OCI-LY3 (cell line): ENCODE measurements at regions not wholly inside any gene's neighbourhood (a gene's known extent, or its start where the extent isn't known, plus 50 kb on each side); places are given as distances from the start of the nearest gene placed in this dataset.

Experiments
- H2AFZ ChIP-seq: fragments of 200-600, 300-600 bp; shearing (Covaris generic); 2 replicates; pipeline ENCODE4 v1.6.0; 2014; ENCODE audit warnings: antibody characterized with exemption, low read depth, low read length
- H3K27ac ChIP-seq: fragments of 200-600, 300-600 bp; sonication (generic); 2 replicates; pipeline ENCODE4 v1.5.1; 2014; ENCODE audit warnings: mild to moderate bottlenecking, low read length, moderate library complexity, mixed read lengths
- H3K27me3 ChIP-seq: fragments of 200-600, 300-600 bp; sonication (generic); 2 replicates; pipeline ENCODE4 v1.6.1; 2014; ENCODE audit warnings: low read depth, low read length, mixed read lengths
- H3K36me3 ChIP-seq: fragments of 200-600, 300-600 bp; sonication (generic); replicated peaks from 2 replicates; pipeline ENCODE3; 2014; ENCODE audit warnings: low read depth, low read length, mixed read lengths
- H3K4me1 ChIP-seq: fragments of 300-600, 200-600 bp; sonication (generic); 2 replicates; pipeline ENCODE4 v1.6.1; 2014; ENCODE audit warnings: low read length, mixed read lengths
- H3K4me2 ChIP-seq: fragments of 200-600, 300-600 bp; sonication (generic); 2 replicates; pipeline ENCODE4 v1.6.1; 2014; ENCODE audit warnings: low read length, mixed read lengths
- H3K4me3 ChIP-seq: fragments of 300-600, 200-600 bp; sonication (generic); 2 replicates; pipeline ENCODE4 v1.5.1; 2014; ENCODE audit warnings: antibody characterized with exemption, mild to moderate bottlenecking, low read length, moderate library complexity
- H3K79me2 ChIP-seq: fragments of 300-600, 200-600 bp; shearing (Covaris generic); 2 replicates; pipeline ENCODE4 v1.6.1; 2014; ENCODE audit warnings: mild to moderate bottlenecking, low read length, mixed read lengths
- H3K9ac ChIP-seq: fragments of 300-600, 200-600 bp; shearing (Covaris generic); 2 replicates; pipeline ENCODE4 v1.6.0; 2014; ENCODE audit warnings: mild to moderate bottlenecking, low read length, moderate library complexity
- H3K9me3 ChIP-seq: fragments of 200-600, 300-600 bp; shearing (Covaris generic); 2 replicates; pipeline ENCODE4 v1.6.1; 2014; ENCODE audit warnings: low read length, mixed read lengths; ENCODE audit not compliant: insufficient read depth
- H4K20me1 ChIP-seq: fragments of 200-600, 300-600 bp; sonication (generic); 2 replicates; pipeline ENCODE4 v1.6.1; 2016; ENCODE audit warnings: low read length, mixed read lengths; ENCODE audit not compliant: insufficient read depth
- EZH2phosphoT487 ChIP-seq: fragments of 200-600 bp; shearing (Covaris generic); IDR thresholded peaks from 2 replicates; pipeline ENCODE4 v1.6.1; 2018; ENCODE audit warnings: antibody characterized with exemption, mixed run types, low read depth
- TF ChIP-seq, protein P1 (sequence below): fragments of 200-600, 300-600 bp; sonication (generic); IDR thresholded peaks from 2 replicates; pipeline ENCODE4 v1.5.1; 2014; ENCODE audit warnings: antibody characterized with exemption, low read length, low read depth

DNA sequence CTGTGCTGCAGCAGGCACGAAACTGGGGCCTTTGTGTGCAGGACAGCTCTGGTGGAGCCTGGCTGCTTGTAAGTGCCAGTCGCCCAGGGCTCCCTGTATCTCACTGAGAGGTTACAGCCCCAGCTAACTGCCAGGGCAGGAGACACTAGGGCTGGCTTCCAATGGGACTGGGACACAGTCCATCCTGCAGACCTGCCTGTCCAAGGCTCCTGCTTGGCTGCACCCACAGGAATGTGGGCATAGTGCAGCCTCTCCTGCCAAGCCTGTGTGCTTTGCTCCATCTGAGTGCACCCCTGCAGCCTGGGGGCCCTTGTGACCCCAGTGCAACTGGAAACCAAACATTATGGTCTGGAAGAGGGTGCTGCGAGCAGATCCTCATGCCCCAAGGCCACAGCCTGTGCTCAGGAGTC lies 144.0 kb downstream of the ADAM29 start:
- no peaks in the 10 kb centered on the region for H4K20me1 ChIP-seq
- H3K9ac ChIP-seq = no peak overlapping the region
- H3K4me3 ChIP-seq = no peak overlapping the region
- no peak overlapping the region for H3K27ac ChIP-seq
- no peaks in the 10 kb centered on the region for H3K27me3 ChIP-seq
- H3K4me2 ChIP-seq = no peak overlapping the region
- no peaks in the 10 kb centered on the region for H3K36me3 ChIP-seq
- H2AFZ ChIP-seq = no peak overlapping the region
- H3K4me1 ChIP-seq = peaks cover 9% of the 10 kb centered on the region
- H3K9me3 ChIP-seq = 0 out of 2 replicates have a peak, but pooled peaks cover 3% of the 10 kb centered on the region
- H3K79me2 ChIP-seq = no peaks in the 10 kb centered on the region
- TF ChIP-seq, protein P1, sequence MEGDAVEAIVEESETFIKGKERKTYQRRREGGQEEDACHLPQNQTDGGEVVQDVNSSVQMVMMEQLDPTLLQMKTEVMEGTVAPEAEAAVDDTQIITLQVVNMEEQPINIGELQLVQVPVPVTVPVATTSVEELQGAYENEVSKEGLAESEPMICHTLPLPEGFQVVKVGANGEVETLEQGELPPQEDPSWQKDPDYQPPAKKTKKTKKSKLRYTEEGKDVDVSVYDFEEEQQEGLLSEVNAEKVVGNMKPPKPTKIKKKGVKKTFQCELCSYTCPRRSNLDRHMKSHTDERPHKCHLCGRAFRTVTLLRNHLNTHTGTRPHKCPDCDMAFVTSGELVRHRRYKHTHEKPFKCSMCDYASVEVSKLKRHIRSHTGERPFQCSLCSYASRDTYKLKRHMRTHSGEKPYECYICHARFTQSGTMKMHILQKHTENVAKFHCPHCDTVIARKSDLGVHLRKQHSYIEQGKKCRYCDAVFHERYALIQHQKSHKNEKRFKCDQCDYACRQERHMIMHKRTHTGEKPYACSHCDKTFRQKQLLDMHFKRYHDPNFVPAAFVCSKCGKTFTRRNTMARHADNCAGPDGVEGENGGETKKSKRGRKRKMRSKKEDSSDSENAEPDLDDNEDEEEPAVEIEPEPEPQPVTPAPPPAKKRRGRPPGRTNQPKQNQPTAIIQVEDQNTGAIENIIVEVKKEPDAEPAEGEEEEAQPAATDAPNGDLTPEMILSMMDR = no peak
- no peak for TF ChIP-seq EZH2phosphoT487

DNA sequence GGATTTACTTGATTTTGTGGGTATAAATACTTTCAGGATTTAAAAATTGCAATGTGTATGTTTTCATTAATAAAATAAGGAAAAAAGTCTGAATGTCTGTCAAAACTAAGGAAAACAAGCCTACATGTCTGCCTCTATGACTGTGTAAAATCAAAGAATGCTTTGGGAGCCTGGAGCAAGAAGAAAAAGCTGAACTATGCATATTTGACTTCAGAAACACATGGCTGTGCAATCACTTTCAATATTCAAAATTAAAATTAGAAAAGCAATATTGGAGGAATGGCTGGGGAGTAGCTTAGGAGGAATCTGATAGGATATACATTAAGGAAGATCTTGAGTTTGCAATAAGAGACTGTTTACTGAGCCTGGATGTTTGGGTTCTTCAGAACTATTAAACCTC lies 147.1 kb downstream of the ADAM29 start:
- Histone ChIP-seq H3K27ac (no peak overlapping the region), H3K79me2 (no peaks in the 10 kb centered on the region), H4K20me1 (no peaks in the 10 kb centered on the region), H3K4me1 (peaks cover 24% of the 10 kb centered on the region), H3K27me3 (no peaks in the 10 kb centered on the region), H3K9ac (no peak overlapping the region), H2AFZ (no peak overlapping the region), H3K4me3 (no peak overlapping the region), H3K9me3 (no peaks in the 10 kb centered on the region; the same call in 1 of the 2 replicates), H3K4me2 (no peak overlapping the region), H3K36me3 (no peaks in the 10 kb centered on the region)
- TF ChIP-seq EZH2phosphoT487 = no peak
- TF ChIP-seq, protein P1 = no peak

DNA sequence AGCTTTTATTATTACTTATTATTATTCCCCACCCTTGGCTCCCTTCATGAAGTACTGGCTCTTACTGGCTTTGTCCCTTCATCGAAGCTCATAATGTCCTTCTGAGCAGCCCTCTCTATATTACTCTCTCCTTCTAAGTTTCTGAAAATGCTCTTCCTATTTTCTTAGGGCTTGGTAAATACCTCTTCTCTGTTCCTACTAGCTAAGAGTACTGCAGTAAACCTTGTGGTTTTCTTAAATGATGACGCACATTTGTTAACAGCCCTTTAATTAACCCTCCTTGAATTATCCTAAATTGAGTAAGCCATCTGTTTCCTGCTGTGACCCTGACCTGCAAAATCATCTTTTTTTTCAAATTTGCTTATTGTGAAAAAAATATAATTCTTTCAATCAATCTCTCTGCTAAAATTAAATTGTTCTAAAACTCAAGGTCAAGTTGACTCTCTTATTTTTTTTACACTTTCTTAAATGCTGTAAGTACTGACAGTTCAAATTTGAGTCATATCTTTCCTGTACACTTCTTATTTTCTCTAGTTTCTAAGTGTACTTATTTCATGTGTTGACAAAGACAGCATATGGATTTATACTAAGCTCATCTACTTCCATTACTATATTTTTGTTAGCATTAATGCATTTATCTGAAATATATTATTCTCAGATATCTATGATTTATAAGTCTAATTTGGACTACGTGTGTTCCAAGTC lies 148.9 kb downstream of the ADAM29 start:
- Histone ChIP-seq H3K9me3 (no peaks in the 10 kb centered on the region; the same call in 1 of the 2 replicates), H3K9ac (peak overlapping the region; percentile 5; the same call in 1 of the 2 replicates), H3K4me3 (no peak overlapping the region), H4K20me1 (no peaks in the 10 kb centered on the region), H2AFZ (peak overlapping the region; percentile 1; the same call in 1 of the 2 replicates), H3K79me2 (no peaks in the 10 kb centered on the region), H3K27me3 (no peaks in the 10 kb centered on the region), H3K36me3 (no peaks in the 10 kb centered on the region), H3K27ac (peak overlapping the region; percentile 48), H3K4me2 (peak overlapping the region; percentile 44), H3K4me1 (peaks cover 24% of the 10 kb centered on the region)
- TF ChIP-seq EZH2phosphoT487 = no peak
- TF ChIP-seq, protein P1 = no peak

DNA sequence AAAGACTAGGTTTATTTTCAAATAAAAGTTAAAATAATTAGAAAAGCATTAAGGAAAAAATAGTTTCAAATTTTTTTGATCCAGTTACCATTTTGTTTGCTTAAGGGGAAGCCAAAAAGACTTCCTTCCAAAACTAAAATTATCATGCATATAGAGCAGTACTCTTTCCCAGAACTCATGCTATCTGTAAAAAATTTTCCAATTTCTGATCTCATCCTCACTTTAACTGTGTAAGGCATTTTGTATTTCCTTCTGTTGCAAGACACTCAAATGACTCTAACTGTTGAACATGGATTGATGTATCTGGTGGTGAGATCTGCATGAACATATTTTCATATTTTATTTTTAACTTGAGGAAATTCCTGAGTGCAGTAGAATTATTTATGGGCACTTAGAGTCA lies 150.1 kb downstream of the ADAM29 start:
- no peak overlapping the region for H2AFZ ChIP-seq
- H3K36me3 ChIP-seq = no peaks in the 10 kb centered on the region
- no peak overlapping the region for H3K4me3 ChIP-seq
- no peak overlapping the region for H3K4me2 ChIP-seq
- H3K9ac ChIP-seq = no peak overlapping the region
- TF ChIP-seq, protein P1 = no peak
- no peak for TF ChIP-seq EZH2phosphoT487
- H3K4me1 ChIP-seq = peaks cover 24% of the 10 kb centered on the region
- H3K27me3 ChIP-seq = no peaks in the 10 kb centered on the region
- H3K79me2 ChIP-seq = no peaks in the 10 kb centered on the region
- no peak overlapping the region for H3K27ac ChIP-seq
- no peaks in the 10 kb centered on the region; the same call in 1 of the 2 replicates for H3K9me3 ChIP-seq
- H4K20me1 ChIP-seq = no peaks in the 10 kb centered on the region
